Mesendoderm (in vitro differentiated cells): ENCODE measurements at regions not wholly inside any gene's neighbourhood (a gene's known extent, or its start where the extent isn't known, plus 50 kb on each side); places are given as distances from the start of the nearest gene placed in this dataset.

Source experiments
- DNase-seq: peaks from one replicate; pipeline ENCODE4 v3.0.0; 2013
- H2AK5ac ChIP-seq: 2 replicates; pipeline ENCODE4 v1.6.1; 2013; ENCODE audit warnings: low read length, inconsistent platforms
- H2BK120ac ChIP-seq: 2 replicates; pipeline ENCODE4 v1.6.1; 2013; ENCODE audit warnings: low read depth, mild to moderate bottlenecking, low read length, moderate library complexity, mixed read lengths
- H2BK15ac ChIP-seq: replicated peaks from 2 replicates; pipeline ENCODE4 v1.6.1; 2013; ENCODE audit warnings: low read depth, mild to moderate bottlenecking, moderate library complexity
- H2BK5ac ChIP-seq: 2 replicates; pipeline ENCODE4 v1.6.1; 2013; ENCODE audit warnings: low read length, inconsistent platforms
- H3K18ac ChIP-seq: 2 replicates; pipeline ENCODE4 v1.6.1; 2013; ENCODE audit warnings: mild to moderate bottlenecking, low read length, mixed read lengths
- H3K23ac ChIP-seq: one replicate; pipeline ENCODE4 v1.6.1; 2013; ENCODE audit warnings: low read length
- H3K27ac ChIP-seq: 2 replicates; pipeline ENCODE4 v1.5.1; 2013; ENCODE audit warnings: low read depth, mild to moderate bottlenecking, inconsistent platforms, low read length, moderate library complexity
- H3K27me3 ChIP-seq: 2 replicates; pipeline ENCODE4 v1.6.1; 2013; ENCODE audit warnings: low read length, control low read depth, mild to moderate bottlenecking, inconsistent platforms; ENCODE audit not compliant: insufficient read depth, poor library complexity
- H3K36me3 ChIP-seq: 2 replicates; pipeline ENCODE4 v1.6.1; 2013; ENCODE audit warnings: low read length, inconsistent platforms; ENCODE audit not compliant: control insufficient read depth, insufficient read depth
- H3K4ac ChIP-seq: one replicate; pipeline ENCODE4 v1.6.1; 2013; ENCODE audit warnings: low read depth, mild to moderate bottlenecking, low read length, moderate library complexity
- H3K4me1 ChIP-seq: 2 replicates; pipeline ENCODE4 v1.6.1; 2013; ENCODE audit warnings: low read depth, low read length, inconsistent platforms; ENCODE audit not compliant: control insufficient read depth
- H3K4me2 ChIP-seq: 2 replicates; pipeline ENCODE4 v1.6.1; 2013; ENCODE audit warnings: low read length
- H3K4me3 ChIP-seq: 2 replicates; pipeline ENCODE4 v1.5.1; 2013; ENCODE audit warnings: mild to moderate bottlenecking, low read length
- H3K56ac ChIP-seq: one replicate; pipeline ENCODE4 v1.6.1; 2013; ENCODE audit warnings: low read length
- H3K79me1 ChIP-seq: 2 replicates; pipeline ENCODE4 v1.6.1; 2013; ENCODE audit warnings: low read length, inconsistent platforms
- H3K79me2 ChIP-seq: 2 replicates; pipeline ENCODE4 v1.6.1; 2013; ENCODE audit warnings: mild to moderate bottlenecking, low read length; ENCODE audit not compliant: control insufficient read depth, insufficient read depth
- H3K9ac ChIP-seq: 2 replicates; pipeline ENCODE4 v1.6.1; 2013; ENCODE audit warnings: low read length, inconsistent platforms
- H4K5ac ChIP-seq: one replicate; pipeline ENCODE4 v1.6.1; 2013; ENCODE audit warnings: low read length
- H4K8ac ChIP-seq: one replicate; pipeline ENCODE4 v1.6.1; 2013; ENCODE audit warnings: low read depth, mild to moderate bottlenecking, control low read depth, low read length, moderate library complexity
- WGBS: extraction: QIAGEN DNeasy Blood & Tissue Kit; methylation state at CpG from one replicate; pipeline ENCODE4 v1.1.7; 2013; ENCODE audit warnings: low lambda C conversion rate, missing lambda C conversion rate; ENCODE audit not compliant: insufficient coverage; ENCODE audit errors: extremely low coverage; 5-methylcytosine and 5-hydroxymethylcytosine counted together

DNA sequence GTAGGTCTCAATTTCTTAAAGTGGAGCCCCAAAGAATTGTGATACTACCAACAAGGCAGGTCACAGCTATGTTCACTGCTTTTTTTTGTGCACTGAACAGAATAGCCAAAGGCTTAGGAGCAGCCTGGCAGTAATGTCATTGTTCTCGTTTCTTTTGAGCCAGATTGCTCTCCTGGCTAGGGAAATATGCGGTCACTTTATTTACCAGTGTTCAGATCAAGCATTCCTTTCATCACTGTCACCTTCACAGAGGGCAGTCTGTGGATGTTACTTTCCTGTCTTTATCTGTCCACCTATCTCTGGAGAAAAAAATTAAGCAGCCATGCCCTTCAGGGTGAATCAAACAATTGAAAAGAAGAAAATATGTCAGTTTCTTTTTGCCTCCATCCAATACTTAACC is 159.6 kb downstream of the BTG1 start:
- no peak overlapping the region for H3K4ac ChIP-seq
- H3K9ac ChIP-seq: no peak overlapping the region
- no peak overlapping the region for H2BK120ac ChIP-seq
- no peaks in the 10 kb centered on the region for H3K36me3 ChIP-seq
- no peak overlapping the region for H2BK15ac ChIP-seq
- no peak overlapping the region for H3K4me3 ChIP-seq
- no peak overlapping the region for H4K8ac ChIP-seq
- H3K56ac ChIP-seq: no peak overlapping the region
- H3K27ac ChIP-seq: no peak overlapping the region
- no peak overlapping the region for H3K23ac ChIP-seq
- WGBS: no CpG with 5 or more reads among the region's 2 CpGs
- DNase-seq: peak; percentile 44
- no peaks in the 10 kb centered on the region for H3K79me2 ChIP-seq
- H2BK5ac ChIP-seq: no peak overlapping the region
- H3K4me2 ChIP-seq: no peak overlapping the region
- H2AK5ac ChIP-seq: no peak overlapping the region
- no peaks in the 10 kb centered on the region for H3K27me3 ChIP-seq
- H3K79me1 ChIP-seq: no peaks in the 10 kb centered on the region
- no peak overlapping the region for H4K5ac ChIP-seq
- H3K18ac ChIP-seq: no peak overlapping the region
- H3K4me1 ChIP-seq: no peaks in the 10 kb centered on the region

DNA sequence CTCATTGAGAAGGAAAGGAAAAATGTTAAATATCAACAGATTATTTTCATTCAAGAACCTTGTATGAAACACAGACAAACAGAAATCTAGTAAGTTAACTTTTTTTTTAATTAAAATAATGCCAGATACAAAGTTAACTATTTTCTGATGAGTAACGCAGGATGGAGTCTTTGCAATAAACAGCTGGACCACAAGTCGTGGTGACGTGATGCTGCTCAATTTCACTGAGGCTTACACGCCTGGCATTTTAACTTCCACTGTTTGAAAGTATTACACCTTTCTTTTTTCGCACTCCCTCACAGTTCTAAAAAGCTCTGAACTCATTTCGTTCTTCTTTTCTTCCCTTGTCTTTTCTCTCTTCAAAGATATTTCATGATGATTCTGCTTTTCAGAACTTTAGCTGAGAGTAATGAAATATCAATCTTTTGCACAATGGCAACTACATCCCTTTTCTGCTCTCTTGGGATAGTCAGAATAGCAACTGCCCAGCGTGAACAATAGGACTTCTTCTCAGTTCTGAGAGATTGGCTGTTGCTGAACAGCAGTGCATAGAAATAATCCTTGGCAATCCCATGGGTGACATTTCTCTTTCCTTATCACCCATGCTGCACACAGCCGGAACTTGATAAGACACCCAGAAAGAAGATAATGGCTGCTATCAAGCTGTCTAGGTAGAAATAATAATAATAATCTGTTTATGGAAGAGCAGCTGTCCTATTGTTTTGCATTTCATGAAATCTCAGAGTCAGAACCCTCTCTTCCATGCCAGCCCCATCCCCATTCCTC is 160.5 kb downstream of the BTG1 start:
- Histone ChIP-seq H4K5ac (no peak overlapping the region), H3K9ac (no peak overlapping the region), H3K4me2 (no peak overlapping the region), H2BK5ac (no peak overlapping the region), H3K27ac (no peak overlapping the region), H3K56ac (no peak overlapping the region), H4K8ac (no peak overlapping the region), H3K4me1 (no peaks in the 10 kb centered on the region), H3K79me1 (no peaks in the 10 kb centered on the region), H2BK120ac (no peak overlapping the region), H3K4me3 (no peak overlapping the region), H3K36me3 (no peaks in the 10 kb centered on the region), H3K18ac (no peak overlapping the region), H2AK5ac (no peak overlapping the region), H3K4ac (no peak overlapping the region), H3K79me2 (no peaks in the 10 kb centered on the region), H3K23ac (no peak overlapping the region), H2BK15ac (no peak overlapping the region), H3K27me3 (no peaks in the 10 kb centered on the region)
- DNase-seq: no peak
- no CpG with 5 or more reads among the region's 8 CpGs for WGBS

DNA sequence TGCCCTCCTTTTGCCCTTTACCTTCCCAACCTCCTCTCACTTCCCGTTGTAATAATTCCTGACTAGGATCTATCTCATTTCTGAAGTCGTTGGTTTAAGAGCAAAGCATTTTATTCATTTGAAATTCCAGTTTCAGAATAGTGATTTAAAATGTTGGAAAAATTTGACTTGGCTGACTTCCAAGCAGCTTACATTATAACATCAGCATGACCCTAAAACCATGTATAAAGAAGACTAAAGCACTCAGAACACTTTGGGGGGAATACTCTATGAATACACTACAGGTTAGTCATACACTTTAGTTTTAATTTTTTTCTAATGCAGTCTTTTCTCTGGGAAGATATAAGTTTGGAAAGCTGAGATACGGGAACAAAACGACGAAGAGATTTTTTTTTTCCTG is 161.1 kb downstream of the BTG1 start:
- no peak overlapping the region for H3K4me3 ChIP-seq
- no peak overlapping the region for H3K4me2 ChIP-seq
- H3K56ac ChIP-seq: no peak overlapping the region
- H2AK5ac ChIP-seq: no peak overlapping the region
- no peaks in the 10 kb centered on the region for H3K4me1 ChIP-seq
- H3K79me1 ChIP-seq: no peaks in the 10 kb centered on the region
- H2BK120ac ChIP-seq: no peak overlapping the region
- no CpG with 5 or more reads among the region's 5 CpGs for WGBS
- no peaks in the 10 kb centered on the region for H3K79me2 ChIP-seq
- H4K5ac ChIP-seq: no peak overlapping the region
- H2BK15ac ChIP-seq: no peak overlapping the region
- no peak overlapping the region for H4K8ac ChIP-seq
- H3K9ac ChIP-seq: no peak overlapping the region
- H3K4ac ChIP-seq: no peak overlapping the region
- H2BK5ac ChIP-seq: no peak overlapping the region
- no peaks in the 10 kb centered on the region for H3K36me3 ChIP-seq
- no peak overlapping the region for H3K23ac ChIP-seq
- no peak overlapping the region for H3K18ac ChIP-seq
- H3K27ac ChIP-seq: no peak overlapping the region
- H3K27me3 ChIP-seq: no peaks in the 10 kb centered on the region
- no peak for DNase-seq

DNA sequence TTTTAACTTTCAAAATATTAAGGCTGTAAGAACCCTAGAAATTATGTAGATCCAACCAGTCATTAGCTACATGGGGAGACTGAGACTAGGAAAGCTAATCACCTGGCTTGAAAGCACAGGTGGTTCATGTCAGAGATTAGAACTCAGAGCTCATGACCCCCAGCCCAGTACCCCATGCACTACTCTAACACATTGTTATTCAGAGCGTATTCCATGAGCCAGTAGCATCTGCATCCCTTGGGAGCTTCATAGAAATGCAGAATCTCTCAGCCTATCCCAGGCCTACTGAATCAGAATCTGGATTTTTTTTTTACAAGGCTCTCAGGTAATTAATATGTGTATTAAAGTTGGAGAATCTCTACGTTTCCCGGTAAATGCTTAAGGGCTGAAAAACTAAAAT is 161.7 kb downstream of the BTG1 start:
- H3K18ac ChIP-seq: no peak overlapping the region
- no peak overlapping the region for H3K9ac ChIP-seq
- DNase-seq: no peak
- no peaks in the 10 kb centered on the region for H3K79me1 ChIP-seq
- no peak overlapping the region for H3K4ac ChIP-seq
- no peak overlapping the region for H3K4me3 ChIP-seq
- H3K4me1 ChIP-seq: no peaks in the 10 kb centered on the region
- H3K36me3 ChIP-seq: no peaks in the 10 kb centered on the region
- H2BK15ac ChIP-seq: no peak overlapping the region
- H2BK5ac ChIP-seq: no peak overlapping the region
- no CpG with 5 or more reads among the region's 3 CpGs for WGBS
- H4K5ac ChIP-seq: no peak overlapping the region
- no peaks in the 10 kb centered on the region for H3K79me2 ChIP-seq
- no peak overlapping the region for H4K8ac ChIP-seq
- no peak overlapping the region for H3K4me2 ChIP-seq
- no peaks in the 10 kb centered on the region for H3K27me3 ChIP-seq
- no peak overlapping the region for H3K23ac ChIP-seq
- H2AK5ac ChIP-seq: no peak overlapping the region
- H3K56ac ChIP-seq: no peak overlapping the region
- no peak overlapping the region for H2BK120ac ChIP-seq
- no peak overlapping the region for H3K27ac ChIP-seq

- Histone ChIP-seq H2BK5ac (no peak overlapping the region), H3K79me1 (no peaks in the 10 kb centered on the region), H3K9ac (no peak overlapping the region), H2BK120ac (no peak overlapping the region), H3K18ac (no peak overlapping the region), H3K4ac (no peak overlapping the region), H2BK15ac (no peak overlapping the region), H3K4me2 (no peak overlapping the region), H3K36me3 (no peaks in the 10 kb centered on the region), H3K4me3 (no peak overlapping the region), H3K27me3 (no peaks in the 10 kb centered on the region), H3K56ac (no peak overlapping the region), H4K8ac (no peak overlapping the region), H2AK5ac (no peak overlapping the region), H3K27ac (no peak overlapping the region), H3K79me2 (no peaks in the 10 kb centered on the region), H4K5ac (no peak overlapping the region), H3K4me1 (no peaks in the 10 kb centered on the region), H3K23ac (no peak overlapping the region)
- WGBS: no CpG with 5 or more reads among the region's 5 CpGs
- DNase-seq: no peak
Measured at GRCh38 chr12:91982946-91983345, 162.7 kb downstream of the BTG1 start.

DNA sequence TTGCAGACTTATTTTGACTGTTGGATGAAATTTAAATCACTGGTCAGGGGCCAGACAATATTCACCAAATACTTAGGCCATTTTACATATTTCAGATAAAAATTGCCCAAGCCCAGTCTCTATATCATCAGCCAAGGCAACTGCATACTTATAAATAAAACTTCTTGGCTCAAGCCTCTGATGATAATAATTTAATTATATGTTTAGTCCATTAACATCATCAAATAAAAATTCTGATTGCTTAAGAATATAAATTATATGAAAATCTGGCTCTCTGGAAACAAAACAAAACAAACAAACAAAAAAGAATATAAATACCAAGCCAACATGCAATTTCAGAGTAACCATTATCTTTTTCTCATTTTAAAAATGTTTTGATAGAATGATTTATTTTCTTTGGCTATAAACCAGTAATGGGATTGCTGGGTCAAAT is 165.2 kb downstream of the BTG1 start:
- Histone ChIP-seq H3K79me1 (no peaks in the 10 kb centered on the region), H3K27me3 (no peaks in the 10 kb centered on the region), H3K4me1 (no peaks in the 10 kb centered on the region), H3K9ac (no peak overlapping the region), H3K18ac (no peak overlapping the region), H3K23ac (no peak overlapping the region), H4K5ac (no peak overlapping the region), H3K4me3 (no peak overlapping the region), H2AK5ac (no peak overlapping the region), H2BK5ac (no peak overlapping the region), H3K56ac (no peak overlapping the region), H3K27ac (no peak overlapping the region), H3K4me2 (no peak overlapping the region), H4K8ac (no peak overlapping the region), H3K36me3 (no peaks in the 10 kb centered on the region), H3K4ac (no peak overlapping the region), H2BK15ac (no peak overlapping the region), H2BK120ac (no peak overlapping the region), H3K79me2 (no peaks in the 10 kb centered on the region)
- DNase-seq: no peak
